Mesothelial cell of epicardium (in vitro differentiated cells): ENCODE measurements at regions not wholly inside any gene's neighbourhood (a gene's known extent, or its start where the extent isn't known, plus 50 kb on each side); places are given as distances from the start of the nearest gene placed in this dataset.

ENCODE experiments used
- DNase-seq, 2 experiments: peaks; one replicate each; pipeline ENCODE4 v3.0.0; 2021; ENCODE audit warnings: low spot score in 2 of 2; ENCODE audit not compliant: unreplicated experiment in 2 of 2
- H3K27ac Mint-ChIP-seq: 2 replicates; pipeline ENCODE4 v1.8.0; 2021; ENCODE audit warnings: mixed read lengths
- H3K27me3 Mint-ChIP-seq: 2 replicates; pipeline ENCODE4 v1.8.0; 2021; ENCODE audit warnings: low read depth, mixed read lengths
- H3K36me3 Mint-ChIP-seq: 2 replicates; pipeline ENCODE4 v1.8.0; 2021; ENCODE audit warnings: mixed read lengths
- H3K4me1 Mint-ChIP-seq: 2 replicates; pipeline ENCODE4 v1.8.0; 2021; ENCODE audit warnings: mixed read lengths
- H3K4me3 Mint-ChIP-seq: 2 replicates; pipeline ENCODE4 v1.8.0; 2021; ENCODE audit warnings: mild to moderate bottlenecking, moderate library complexity, mixed read lengths
- H3K9me3 Mint-ChIP-seq: 2 replicates; pipeline ENCODE4 v1.8.0; 2021; ENCODE audit warnings: mixed read lengths
- TF ChIP-seq, protein P1 (sequence below): fragments of 200-600 bp; sonication (generic); IDR thresholded peaks from one replicate; pipeline ENCODE4 v1.5.0; 2021; ENCODE audit warnings: antibody characterized with exemption; ENCODE audit not compliant: unreplicated experiment

DNA sequence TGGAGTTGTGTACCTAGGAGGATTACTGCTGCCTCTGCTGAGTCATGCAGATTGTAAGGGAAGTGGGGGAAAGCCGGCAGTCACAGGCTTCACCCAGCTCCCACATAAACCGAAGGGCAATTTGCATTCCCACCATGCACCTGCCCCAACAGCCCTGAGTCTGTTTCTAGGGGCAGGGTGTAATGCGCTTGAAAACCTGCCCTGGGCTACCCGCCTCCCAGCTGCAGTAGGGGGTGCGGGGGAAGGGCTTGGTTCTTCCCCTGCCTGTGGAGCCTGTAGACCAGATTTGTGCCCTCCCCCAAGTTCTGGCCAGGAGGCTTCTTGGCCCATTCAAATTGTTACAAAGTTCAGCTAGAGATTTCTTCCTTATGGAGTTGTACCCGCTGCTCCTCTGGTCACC, 269.2 kb upstream of the DDX53 start:
- no peaks in the 10 kb centered on the region for H3K4me1 Mint-ChIP-seq
- no peak for DNase-seq

DNA sequence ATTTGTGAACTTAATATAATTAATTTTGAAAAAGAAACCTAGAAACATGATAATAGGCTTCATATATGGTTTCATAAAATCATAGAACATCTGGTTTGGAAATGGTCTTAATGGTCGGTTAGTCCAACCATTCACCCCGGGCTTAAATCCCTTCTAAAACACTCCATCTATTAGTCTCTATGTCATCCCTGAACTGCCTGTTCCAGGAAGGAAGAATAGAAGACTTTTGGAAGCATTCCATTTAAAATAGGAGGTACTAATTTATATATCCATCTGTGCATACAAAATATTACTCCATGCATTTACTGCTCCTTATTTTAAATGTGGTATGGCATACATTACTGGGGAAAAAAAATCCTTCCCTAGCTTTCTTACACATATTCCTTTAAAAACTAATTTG, 262.2 kb upstream of the DDX53 start:
- H3K9me3 Mint-ChIP-seq: peaks cover 32% of the 10 kb centered on the region
- no peak overlapping the region for H3K4me3 Mint-ChIP-seq
- H3K4me1 Mint-ChIP-seq: peaks cover 3% of the 10 kb centered on the region
- no peak for DNase-seq
- no peaks in the 10 kb centered on the region for H3K27me3 Mint-ChIP-seq
- TF ChIP-seq, protein P1, sequence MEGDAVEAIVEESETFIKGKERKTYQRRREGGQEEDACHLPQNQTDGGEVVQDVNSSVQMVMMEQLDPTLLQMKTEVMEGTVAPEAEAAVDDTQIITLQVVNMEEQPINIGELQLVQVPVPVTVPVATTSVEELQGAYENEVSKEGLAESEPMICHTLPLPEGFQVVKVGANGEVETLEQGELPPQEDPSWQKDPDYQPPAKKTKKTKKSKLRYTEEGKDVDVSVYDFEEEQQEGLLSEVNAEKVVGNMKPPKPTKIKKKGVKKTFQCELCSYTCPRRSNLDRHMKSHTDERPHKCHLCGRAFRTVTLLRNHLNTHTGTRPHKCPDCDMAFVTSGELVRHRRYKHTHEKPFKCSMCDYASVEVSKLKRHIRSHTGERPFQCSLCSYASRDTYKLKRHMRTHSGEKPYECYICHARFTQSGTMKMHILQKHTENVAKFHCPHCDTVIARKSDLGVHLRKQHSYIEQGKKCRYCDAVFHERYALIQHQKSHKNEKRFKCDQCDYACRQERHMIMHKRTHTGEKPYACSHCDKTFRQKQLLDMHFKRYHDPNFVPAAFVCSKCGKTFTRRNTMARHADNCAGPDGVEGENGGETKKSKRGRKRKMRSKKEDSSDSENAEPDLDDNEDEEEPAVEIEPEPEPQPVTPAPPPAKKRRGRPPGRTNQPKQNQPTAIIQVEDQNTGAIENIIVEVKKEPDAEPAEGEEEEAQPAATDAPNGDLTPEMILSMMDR: no peak
- no peaks in the 10 kb centered on the region for H3K36me3 Mint-ChIP-seq
- H3K27ac Mint-ChIP-seq: no peak overlapping the region

More for the DNA sequence above, 269.2 kb upstream of the DDX53 start:
- peaks cover 59% of the 10 kb centered on the region for H3K9me3 Mint-ChIP-seq
- no peak overlapping the region for H3K27ac Mint-ChIP-seq
- no peaks in the 10 kb centered on the region for H3K27me3 Mint-ChIP-seq
- no peak overlapping the region for H3K4me3 Mint-ChIP-seq
- H3K36me3 Mint-ChIP-seq: no peaks in the 10 kb centered on the region
- TF ChIP-seq, protein P1: no peak

DNA sequence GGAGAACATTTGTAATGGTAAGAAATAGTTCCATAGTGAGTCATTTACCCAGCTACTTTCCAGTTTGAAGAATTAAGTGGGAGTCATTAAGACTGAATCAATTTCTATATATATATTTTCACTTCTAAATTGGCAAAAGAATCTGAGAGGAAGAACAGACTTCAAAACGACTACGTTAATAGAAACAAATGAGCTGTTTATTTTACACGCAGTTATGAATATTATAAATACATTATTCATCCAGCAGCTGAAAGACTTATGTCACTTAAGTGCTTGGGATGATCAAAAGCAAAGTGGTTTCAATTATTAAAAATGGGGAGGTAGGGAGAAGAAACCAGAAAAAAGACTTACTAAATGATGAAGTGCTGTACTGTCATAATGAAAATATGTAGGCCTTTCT, 260.5 kb upstream of the DDX53 start:
- Mint-ChIP-seq H3K27ac (peak overlapping the region; percentile 9), H3K4me3 (no peak overlapping the region), H3K36me3 (no peaks in the 10 kb centered on the region), H3K4me1 (peaks cover 3% of the 10 kb centered on the region), H3K27me3 (no peaks in the 10 kb centered on the region), H3K9me3 (peaks cover 33% of the 10 kb centered on the region)
- no peak for DNase-seq
- TF ChIP-seq, protein P1: no peak

DNA sequence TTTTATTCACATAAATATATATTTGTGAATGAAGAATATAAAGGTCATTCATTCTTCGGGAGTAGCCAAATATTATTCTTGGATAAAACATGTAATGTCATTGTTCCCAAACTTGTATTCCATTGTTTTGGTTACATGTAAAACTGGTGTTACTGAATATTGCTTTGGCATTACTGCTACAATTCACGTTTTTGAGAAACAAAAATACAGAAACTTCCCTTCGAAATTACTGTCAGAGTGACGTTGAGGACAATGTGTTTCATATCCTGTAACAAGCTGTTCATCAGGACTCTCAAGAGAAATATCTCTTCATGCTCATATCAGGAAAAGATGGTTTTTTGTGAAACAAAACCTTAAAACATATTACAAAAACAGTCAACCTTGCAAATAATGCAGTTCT, 258.9 kb upstream of the DDX53 start:
- H3K36me3 Mint-ChIP-seq: no peaks in the 10 kb centered on the region
- H3K4me1 Mint-ChIP-seq: peaks cover 3% of the 10 kb centered on the region
- TF ChIP-seq, protein P1: no peak
- no peak overlapping the region for H3K4me3 Mint-ChIP-seq
- H3K27me3 Mint-ChIP-seq: no peaks in the 10 kb centered on the region
- DNase-seq: no peak
- H3K9me3 Mint-ChIP-seq: peaks cover 30% of the 10 kb centered on the region
- no peak overlapping the region for H3K27ac Mint-ChIP-seq

DNA sequence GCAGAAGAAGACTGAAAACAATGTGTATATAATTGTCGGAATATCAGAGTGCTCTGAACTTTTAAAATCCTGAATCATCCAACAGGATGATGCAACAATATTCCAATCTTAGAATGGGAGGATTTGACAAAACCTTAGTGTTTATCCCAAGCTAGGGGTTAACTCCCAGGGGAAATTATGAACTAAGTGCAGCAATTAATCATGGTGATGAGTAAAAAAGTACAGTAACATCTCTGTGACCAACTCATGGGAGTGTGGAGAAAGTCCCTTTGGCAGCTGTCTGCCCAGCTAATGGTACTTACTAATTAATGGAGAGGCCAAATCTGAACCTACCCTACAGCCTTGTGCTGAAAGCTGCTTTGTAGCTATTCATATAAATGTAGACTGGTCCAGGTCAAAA, 257.6 kb upstream of the DDX53 start:
- Mint-ChIP-seq H3K36me3 (no peaks in the 10 kb centered on the region), H3K27ac (no peak overlapping the region), H3K4me1 (peaks cover 3% of the 10 kb centered on the region), H3K9me3 (peaks cover 28% of the 10 kb centered on the region), H3K4me3 (no peak overlapping the region), H3K27me3 (no peaks in the 10 kb centered on the region)
- TF ChIP-seq, protein P1: no peak
- DNase-seq: no peak

DNA sequence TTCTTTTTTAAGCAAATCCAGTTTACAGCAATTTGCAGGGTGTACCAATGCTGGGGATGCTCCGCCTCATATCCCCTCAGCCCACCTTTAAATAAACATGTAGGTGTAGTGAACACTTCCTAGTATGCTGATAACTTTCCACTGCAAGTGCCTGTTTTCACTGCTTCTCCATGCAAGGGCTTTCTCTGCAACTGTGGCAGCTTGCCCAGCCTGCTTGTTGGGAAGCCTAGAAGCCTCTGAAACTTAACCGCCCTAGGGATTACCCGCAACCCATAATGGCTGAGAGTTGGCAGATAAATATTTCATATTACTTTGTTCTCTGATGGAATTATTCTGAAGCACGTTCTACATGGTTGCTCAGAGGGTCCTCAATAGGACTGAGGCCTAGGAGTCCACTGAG, 253.7 kb upstream of the DDX53 start:
- H3K36me3 Mint-ChIP-seq: no peaks in the 10 kb centered on the region

More for the DNA sequence above, 253.7 kb upstream of the DDX53 start:
- Mint-ChIP-seq H3K9me3 (peaks cover 28% of the 10 kb centered on the region), H3K27me3 (no peaks in the 10 kb centered on the region), H3K4me3 (no peak overlapping the region), H3K27ac (no peak overlapping the region), H3K4me1 (peaks cover 6% of the 10 kb centered on the region)
- TF ChIP-seq, protein P1: no peak
- DNase-seq: no peak
